ENCODE measurements at regions not wholly inside any gene's neighbourhood (a gene's known extent, or its start where the extent isn't known, plus 50 kb on each side); places are given as distances from the start of the nearest gene placed in this dataset.

GRCh38 chr5:39561421-39561820 is 136.6 kb upstream of the DAB2 start:
- Histone ChIP-seq H3K36me3 (no peaks in the 10 kb centered on the region), H3K27ac (no peak overlapping the region), H3K4me1 (no peaks in the 10 kb centered on the region), H3K9me3 (no peaks in the 10 kb centered on the region), H3K4me3 (no peak overlapping the region), H3K27me3 (no peaks in the 10 kb centered on the region)
- TF ChIP-seq CTCF (IDR thresholded peaks at IDR 0.05), result no peak
- no peak for DNase-seq (ENCODE audit: low spot score)

- Histone ChIP-seq H3K4me1 (no peaks in the 10 kb centered on the region), H3K9me3 (no peaks in the 10 kb centered on the region), H3K36me3 (no peaks in the 10 kb centered on the region), H3K27ac (no peak overlapping the region), H3K27me3 (no peaks in the 10 kb centered on the region), H3K4me3 (no peak overlapping the region)
- TF ChIP-seq CTCF (IDR thresholded peaks at IDR 0.05), result no peak
- no peak for DNase-seq (ENCODE audit: low spot score)
Observed at GRCh38 chr5:39560726-39561125, 135.9 kb upstream of the DAB2 start.

- Histone ChIP-seq H3K27ac (no peak overlapping the region), H3K27me3 (no peaks in the 10 kb centered on the region), H3K4me1 (no peaks in the 10 kb centered on the region), H3K36me3 (no peaks in the 10 kb centered on the region), H3K4me3 (no peak overlapping the region), H3K9me3 (no peaks in the 10 kb centered on the region)
- no peak for DNase-seq (ENCODE audit: low spot score)
- no peak for TF ChIP-seq CTCF (IDR thresholded peaks at IDR 0.05)
Observed at GRCh38 chr5:39559923-39560322, 135.1 kb upstream of the DAB2 start.

- H3K27me3 ChIP-seq, result no peaks in the 10 kb centered on the region
- H3K4me1 ChIP-seq, result no peaks in the 10 kb centered on the region
- no peak for DNase-seq (ENCODE audit: low spot score)
- no peak for TF ChIP-seq CTCF (IDR thresholded peaks at IDR 0.05)
- H3K4me3 ChIP-seq, result no peak overlapping the region
- no peak overlapping the region for H3K27ac ChIP-seq
- no peaks in the 10 kb centered on the region for H3K9me3 ChIP-seq
- H3K36me3 ChIP-seq, result no peaks in the 10 kb centered on the region
Observed at GRCh38 chr5:39558541-39558940, 133.8 kb upstream of the DAB2 start.

GRCh38 chr5:39555788-39556187 is 131.0 kb upstream of the DAB2 start:
- Histone ChIP-seq H3K4me3 (no peak overlapping the region), H3K27me3 (no peaks in the 10 kb centered on the region), H3K27ac (no peak overlapping the region), H3K36me3 (no peaks in the 10 kb centered on the region), H3K4me1 (no peaks in the 10 kb centered on the region), H3K9me3 (no peaks in the 10 kb centered on the region)
- no peak for TF ChIP-seq CTCF (IDR thresholded peaks at IDR 0.05)
- DNase-seq (ENCODE audit: low spot score), result no peak

GRCh38 chr5:39547553-39548154 is 122.9 kb upstream of the DAB2 start:
- Histone ChIP-seq H3K27ac (no peak overlapping the region), H3K4me3 (no peak overlapping the region)

More at GRCh38 chr5:39547553-39548154, 122.9 kb upstream of the DAB2 start:
- H3K36me3 ChIP-seq, result no peaks in the 10 kb centered on the region
- peaks cover 0 to 13% of the 10 kb centered on the region in 2 donors for H3K4me1 ChIP-seq
- no peak for DNase-seq (ENCODE audit: low spot score)
- H3K9me3 ChIP-seq, result no peaks in the 10 kb centered on the region
- peak; percentile 61 to 74 for TF ChIP-seq CTCF (IDR thresholded peaks at IDR 0.05)
- H3K27me3 ChIP-seq, result no peaks in the 10 kb centered on the region

Data from right atrium auricular region (tissue), 2 donors.